AG10803 (cell line): ENCODE measurements at regions not wholly inside any gene's neighbourhood (a gene's known extent, or its start where the extent isn't known, plus 50 kb on each side); places are given as distances from the start of the nearest gene placed in this dataset.

Experiments
- DNase-seq: peaks from one replicate; pipeline ENCODE4 v3.0.0; 2010; ENCODE audit warnings: low read depth
- H3K4me3 ChIP-seq: 2 replicates; pipeline ENCODE4 v1.5.1; 2011; ENCODE audit warnings: mild to moderate bottlenecking, low read length, control low read depth
- CTCF ChIP-seq: conservative IDR thresholded peaks from 2 replicates; pipeline ENCODE4 v1.5.1; 2011; ENCODE audit warnings: mild to moderate bottlenecking, low read length, control low read depth, inconsistent platforms

- DNase-seq = no peak
- H3K4me3 ChIP-seq = no peak overlapping the region
- TF ChIP-seq CTCF = no peak
Observed at GRCh38 chr12:94080341-94081009, 67.9 kb upstream of the PLXNC1 start.

- no peak for TF ChIP-seq CTCF
Observed at GRCh38 chr12:94082690-94083089, 65.7 kb upstream of the PLXNC1 start.

GRCh38 chr12:94089891-94090290 lies 58.5 kb upstream of the PLXNC1 start:
- no peak overlapping the region for H3K4me3 ChIP-seq
- peak; percentile 55 for DNase-seq
- no peak for TF ChIP-seq CTCF

More at GRCh38 chr12:94082690-94083089, 65.7 kb upstream of the PLXNC1 start:
- no peak overlapping the region for H3K4me3 ChIP-seq
- no peak for DNase-seq

GRCh38 chr12:94091624-94092023 lies 56.8 kb upstream of the PLXNC1 start:
- DNase-seq = no peak

GRCh38 chr12:94092516-94093241 lies 55.7 kb upstream of the PLXNC1 start:
- no peak overlapping the region for H3K4me3 ChIP-seq
- DNase-seq = peak; percentile 73
- TF ChIP-seq CTCF = no peak

More at GRCh38 chr12:94091624-94092023, 56.8 kb upstream of the PLXNC1 start:
- H3K4me3 ChIP-seq = no peak overlapping the region
- TF ChIP-seq CTCF = no peak

GRCh38 chr12:94094700-94095099 lies 53.7 kb upstream of the PLXNC1 start:
- no peak for TF ChIP-seq CTCF
- DNase-seq = no peak
- H3K4me3 ChIP-seq = no peak overlapping the region

- TF ChIP-seq CTCF = no peak
- no peak for DNase-seq
- no peak overlapping the region for H3K4me3 ChIP-seq
Observed at GRCh38 chr12:94095618-94096017, 52.8 kb upstream of the PLXNC1 start.
